Pulmonary artery endothelial cell (primary cell): ENCODE measurements at regions not wholly inside any gene's neighbourhood (a gene's known extent, or its start where the extent isn't known, plus 50 kb on each side); places are given as distances from the start of the nearest gene placed in this dataset.
"Not testable (repeated sequence)": the region's sequence is repeated elsewhere in the genome, so short reads cannot be mapped to it uniquely, and the experiment has no call there.

ENCODE experiments used
- DNase-seq: peaks from one replicate; pipeline ENCODE4 v3.0.0-alpha.2; 2011; ENCODE audit warnings: low read depth, low spot score

- DNase-seq, result peak; percentile 2
These were observed 187.7 kb downstream of the SATB1 start for GRCh38 chr3:18237251-18238005.

- no peak for DNase-seq
These were observed 188.4 kb downstream of the SATB1 start for GRCh38 chr3:18236726-18237125.

DNA sequence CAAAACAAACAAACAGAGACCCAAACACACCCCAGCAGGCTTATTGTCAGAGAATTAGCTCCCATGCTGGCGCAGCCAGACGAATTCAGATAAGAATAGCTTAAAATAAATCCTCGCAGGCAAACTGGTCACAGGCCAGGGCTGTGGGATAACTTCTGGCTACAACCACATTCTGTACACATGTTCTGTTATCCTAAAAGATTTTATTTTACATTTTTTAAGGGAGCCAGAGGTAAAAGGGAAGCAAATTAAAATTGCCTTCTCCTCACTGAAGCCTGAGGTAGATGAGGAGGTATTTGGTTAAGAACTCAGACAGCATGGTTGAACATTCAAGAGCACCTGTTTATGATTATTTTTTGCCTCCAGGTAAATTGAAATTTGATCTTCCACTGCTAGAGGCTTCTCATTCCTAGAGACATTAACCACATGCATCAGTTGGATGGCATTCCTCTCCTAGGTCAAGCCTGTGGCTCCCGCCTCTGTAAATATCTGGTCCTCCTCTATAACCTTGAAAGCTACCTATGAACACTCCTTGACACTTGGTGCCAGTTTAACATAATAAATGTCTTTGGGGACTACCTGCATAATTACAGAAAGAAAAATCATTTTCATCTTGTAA is 190.3 kb downstream of the SATB1 start:
- DNase-seq, result no peak

DNA sequence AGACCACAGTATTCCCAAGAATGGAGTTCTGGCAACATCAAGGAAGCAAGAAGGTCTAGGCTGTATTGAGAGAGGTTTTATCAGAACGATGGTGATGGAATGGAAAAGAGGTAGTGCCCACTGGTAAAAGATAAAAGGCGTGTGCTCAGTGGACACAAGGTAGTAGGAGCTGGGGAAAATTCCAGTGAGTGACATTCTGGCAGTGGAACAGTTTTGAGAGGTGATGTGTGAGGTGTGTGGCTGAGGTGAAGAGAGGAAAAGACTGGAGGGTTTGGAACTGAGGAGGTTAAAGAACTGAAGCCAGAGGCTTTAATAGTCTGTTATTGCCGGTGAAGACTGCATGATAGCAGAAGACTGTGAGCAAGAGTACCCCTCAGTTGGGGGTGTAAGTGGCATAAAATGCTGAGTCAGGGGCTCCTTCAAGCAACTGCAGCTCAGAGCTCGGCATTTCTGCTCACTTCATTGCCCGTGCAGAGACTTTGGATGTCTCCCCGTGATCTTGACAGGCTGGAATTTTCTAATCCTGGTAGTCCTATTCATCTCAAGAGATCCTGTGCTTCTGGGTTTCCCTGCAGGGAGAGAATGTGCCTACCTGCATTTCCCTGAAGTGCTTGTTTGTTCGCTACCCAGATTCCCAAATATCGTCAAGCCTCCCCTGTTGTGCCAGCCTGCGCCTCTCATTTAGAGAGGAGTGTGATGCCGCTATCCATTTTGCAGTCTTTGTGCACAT is 191.0 kb downstream of the SATB1 start:
- DNase-seq, result no peak

DNA sequence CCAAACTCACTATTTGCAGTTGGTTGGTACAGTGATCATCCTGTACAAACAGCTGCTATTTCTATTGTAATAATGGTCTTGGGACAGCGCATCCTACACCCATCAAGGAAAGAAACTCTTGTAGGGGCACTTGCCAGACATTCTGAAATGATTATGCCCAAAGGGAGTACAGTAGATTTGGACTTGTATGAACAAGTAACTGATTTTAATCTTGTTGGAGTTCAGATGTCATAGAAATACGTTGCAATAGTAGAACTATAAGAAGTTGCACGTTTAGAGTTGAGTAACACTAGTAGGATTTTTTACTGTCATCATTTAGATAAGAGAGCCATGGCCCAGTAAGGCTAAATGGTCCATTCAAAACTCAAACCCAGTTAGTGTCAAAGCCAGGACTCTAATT is 192.8 kb downstream of the SATB1 start:
- DNase-seq, result no peak

- no peak for DNase-seq
These were observed 197.1 kb downstream of the SATB1 start for GRCh38 chr3:18228060-18228459.

- DNase-seq, result no peak
These were observed 199.4 kb downstream of the SATB1 start for GRCh38 chr3:18225709-18226108.

DNA sequence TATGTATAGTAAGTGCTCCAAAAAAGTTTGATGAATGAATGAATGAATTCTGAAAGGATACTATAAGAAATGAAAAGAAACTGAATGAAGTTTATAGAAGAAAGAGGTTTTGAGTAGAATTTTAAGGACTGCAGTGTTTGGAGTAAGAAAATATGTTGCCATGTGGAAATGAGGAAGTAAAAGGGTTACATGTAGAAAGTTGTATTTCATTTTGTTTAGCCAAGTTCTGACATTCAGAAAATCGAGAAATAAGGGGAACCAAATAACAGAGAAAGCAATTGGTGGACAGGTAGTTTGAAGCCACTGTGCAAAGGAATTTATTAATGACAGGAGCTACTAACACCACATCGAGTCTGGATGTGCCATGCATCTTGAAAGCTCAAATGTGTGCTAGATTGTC is 200.7 kb downstream of the SATB1 start:
- DNase-seq, result no peak

DNA sequence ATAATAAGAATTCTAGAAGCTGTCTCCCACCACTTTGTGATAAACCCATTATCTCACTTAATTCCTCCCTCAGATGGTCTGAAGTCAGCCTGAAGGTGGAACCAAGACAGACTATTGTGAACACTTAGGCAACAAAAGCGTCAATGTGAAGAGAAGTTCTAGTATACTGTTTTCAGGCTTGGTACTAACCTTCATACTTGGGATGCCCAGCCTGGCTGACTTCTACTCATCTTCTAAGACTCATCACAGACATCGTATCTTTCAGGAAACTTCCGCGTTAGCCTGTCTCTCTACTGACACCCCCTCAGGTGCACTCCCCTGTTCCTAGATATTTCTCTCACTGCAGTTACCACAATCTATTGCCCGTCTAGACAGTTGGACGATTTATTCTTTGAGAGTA is 201.2 kb downstream of the SATB1 start:
- DNase-seq, result no peak

DNA sequence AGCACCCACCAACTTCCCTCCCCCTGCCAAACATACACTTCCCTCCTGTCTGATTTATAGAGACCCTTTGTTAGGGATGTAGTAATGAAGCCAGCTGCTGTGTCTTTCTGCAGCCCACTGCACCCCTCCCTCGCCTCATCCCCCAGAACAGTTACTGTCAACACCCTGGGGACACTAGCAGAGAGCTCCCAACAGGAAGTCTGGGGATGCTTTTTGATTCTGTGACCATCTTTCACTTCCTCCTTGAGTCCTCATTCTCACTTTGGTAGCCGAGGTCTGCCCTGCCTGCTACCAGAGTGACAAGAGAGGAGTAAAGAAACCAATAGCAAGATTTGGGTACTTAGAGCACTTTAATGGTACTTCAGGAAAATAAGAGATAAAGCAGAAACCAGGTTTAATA is 201.6 kb downstream of the SATB1 start:
- DNase-seq, result no peak

DNA sequence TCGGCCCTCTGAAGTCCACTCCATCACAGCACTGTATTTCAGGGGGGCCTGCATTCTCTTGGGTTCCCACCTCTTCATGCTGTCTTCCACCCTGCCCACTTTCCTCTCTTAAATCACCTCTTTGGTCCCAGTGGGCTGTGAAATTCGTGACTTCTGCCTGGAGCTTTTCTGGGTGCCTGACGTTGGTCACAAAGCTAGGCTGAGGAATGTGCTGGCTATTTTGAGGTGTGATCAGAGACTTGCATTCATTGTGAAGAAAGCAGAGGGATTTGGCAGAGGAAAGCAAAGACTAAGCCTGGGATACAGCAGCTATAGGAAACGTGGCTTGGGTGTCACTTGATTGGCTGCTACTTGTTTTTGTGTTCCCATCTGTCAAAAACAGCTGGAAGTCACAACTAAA is 202.5 kb downstream of the SATB1 start:
- no peak for DNase-seq

DNA sequence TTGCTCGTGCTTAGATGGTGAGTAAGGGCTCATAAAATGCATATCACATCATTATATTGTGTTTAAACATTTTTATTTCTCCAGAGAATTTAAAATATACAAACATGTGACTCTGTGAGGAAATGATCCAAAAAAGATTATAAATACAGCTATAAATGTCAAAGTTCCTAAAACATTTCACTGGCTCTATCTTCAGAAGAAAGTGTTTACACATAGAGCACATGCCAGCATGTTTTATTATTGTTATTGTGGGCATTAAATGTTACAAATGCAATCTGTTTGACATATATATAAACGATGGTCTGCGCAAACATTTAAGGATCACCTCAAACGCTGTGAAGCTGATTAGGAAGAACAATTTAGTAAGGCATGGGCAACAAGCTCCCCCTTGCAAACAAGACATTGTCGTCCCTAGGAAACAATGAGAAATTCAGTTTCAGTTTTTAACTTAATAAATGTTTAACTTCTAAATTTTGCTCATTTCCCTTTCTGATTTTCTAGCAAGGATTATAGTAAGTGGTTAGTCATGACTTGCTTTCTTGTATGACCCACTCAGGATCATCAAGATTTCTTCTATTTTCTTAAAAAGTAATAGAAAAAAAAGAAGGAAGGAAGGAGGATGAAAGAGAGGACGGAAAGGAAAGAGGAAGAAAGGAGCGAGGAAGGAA is 207.5 kb downstream of the SATB1 start:
- no peak for DNase-seq

GRCh38 chr3:18216996-18217395 is 208.1 kb downstream of the SATB1 start:
- DNase-seq, result no peak

DNA sequence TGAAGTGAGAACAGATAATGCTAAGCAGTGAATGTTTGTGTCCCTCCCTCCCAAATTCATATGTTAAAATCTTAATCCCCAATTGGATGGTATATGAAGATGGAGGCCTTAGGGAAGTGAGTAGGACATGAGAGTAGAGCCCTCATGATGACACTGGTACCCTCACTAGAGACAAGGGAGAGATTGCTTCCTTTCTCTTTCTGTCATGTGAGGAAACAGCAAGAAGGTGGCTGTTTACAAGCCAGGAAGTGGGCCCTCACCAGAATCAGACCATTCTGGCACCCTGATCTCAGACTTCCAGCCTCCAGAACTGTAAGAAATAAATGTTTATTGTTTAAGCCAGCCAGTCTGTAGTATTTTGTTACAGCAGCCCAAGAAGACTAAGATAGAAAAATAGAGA is 209.5 kb downstream of the SATB1 start:
- DNase-seq, result no peak

DNA sequence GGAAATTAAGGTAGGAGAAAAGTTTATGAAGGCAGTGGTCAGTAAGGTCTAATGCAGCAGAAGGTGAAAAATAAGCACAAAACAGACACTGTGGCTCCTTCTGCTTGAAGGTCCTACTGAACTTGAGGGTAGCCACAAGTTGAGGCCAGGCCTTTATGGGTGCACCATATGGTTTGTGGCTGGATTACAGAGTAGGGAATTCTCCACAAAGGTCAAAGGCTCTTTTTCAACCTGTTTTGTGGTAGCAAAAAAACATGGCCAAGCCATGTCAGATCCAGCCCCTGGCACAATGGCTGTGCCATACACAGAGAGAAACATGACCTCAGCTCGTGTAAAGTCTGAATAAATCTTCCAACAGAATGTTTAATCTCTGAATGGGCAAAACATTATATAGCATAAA is 214.0 kb downstream of the SATB1 start:
- no peak for DNase-seq

- no peak for DNase-seq
These were observed 216.3 kb downstream of the SATB1 start for GRCh38 chr3:18208856-18209255.

DNA sequence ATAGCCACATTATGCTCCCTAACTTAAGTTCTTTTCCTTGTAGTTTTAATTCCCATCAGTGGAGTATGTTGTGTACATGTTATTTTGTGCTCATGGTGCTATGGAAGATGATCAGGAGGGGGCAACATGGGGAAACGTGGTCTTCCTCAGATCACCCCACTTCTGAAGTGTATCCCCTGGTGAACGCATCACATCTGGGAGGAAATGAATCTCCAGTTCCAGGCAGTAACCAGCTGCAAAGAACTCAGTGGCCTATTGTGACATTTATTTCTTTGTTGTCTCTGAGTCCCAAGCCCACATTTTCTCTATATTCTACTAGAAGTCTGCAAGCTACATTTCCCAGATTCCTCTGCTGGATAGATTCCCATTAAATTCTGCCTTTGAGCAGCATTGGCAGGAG is 217.0 kb downstream of the SATB1 start:
- no peak for DNase-seq

GRCh38 chr3:18207226-18207625 is 217.9 kb downstream of the SATB1 start:
- no peak for DNase-seq

DNA sequence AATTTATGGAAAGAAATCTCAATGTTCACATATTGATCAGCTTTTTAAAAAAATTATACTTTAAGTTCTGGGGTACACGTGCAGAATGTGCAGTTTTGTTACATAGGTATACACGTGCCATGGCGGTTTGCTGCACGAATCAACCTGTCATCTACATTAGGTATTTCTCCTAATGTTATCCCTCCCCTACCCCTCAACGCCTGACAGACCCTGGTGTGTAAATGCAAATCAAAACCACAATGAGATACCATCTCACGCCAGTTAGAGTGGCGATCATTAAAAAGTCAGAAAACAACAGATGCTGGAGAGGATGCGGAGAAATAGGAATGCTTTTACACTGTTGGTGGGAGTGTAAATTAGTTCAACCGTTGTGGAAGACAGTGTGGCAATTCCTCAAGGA is 219.4 kb downstream of the SATB1 start:
- not testable (repeated sequence) for DNase-seq

DNA sequence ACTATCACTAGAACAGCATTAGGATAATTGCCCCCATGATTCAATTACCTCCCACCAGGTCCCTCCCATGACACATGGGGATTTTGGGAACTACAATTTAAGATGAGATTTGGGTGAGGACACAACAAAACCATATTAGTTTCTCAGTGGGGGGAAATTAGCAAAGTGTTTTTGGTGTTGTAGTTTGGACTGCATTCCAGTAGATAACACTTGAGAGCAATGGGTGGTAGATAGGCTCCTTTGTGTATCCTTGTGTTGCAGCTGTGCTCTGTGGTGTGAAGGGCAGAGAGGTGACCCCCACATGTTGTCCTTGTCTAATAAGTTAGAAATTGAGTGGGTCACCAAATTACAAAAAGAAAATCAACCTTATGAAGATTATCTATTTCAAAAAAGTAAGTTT is 223.8 kb downstream of the SATB1 start:
- DNase-seq, result no peak

DNA sequence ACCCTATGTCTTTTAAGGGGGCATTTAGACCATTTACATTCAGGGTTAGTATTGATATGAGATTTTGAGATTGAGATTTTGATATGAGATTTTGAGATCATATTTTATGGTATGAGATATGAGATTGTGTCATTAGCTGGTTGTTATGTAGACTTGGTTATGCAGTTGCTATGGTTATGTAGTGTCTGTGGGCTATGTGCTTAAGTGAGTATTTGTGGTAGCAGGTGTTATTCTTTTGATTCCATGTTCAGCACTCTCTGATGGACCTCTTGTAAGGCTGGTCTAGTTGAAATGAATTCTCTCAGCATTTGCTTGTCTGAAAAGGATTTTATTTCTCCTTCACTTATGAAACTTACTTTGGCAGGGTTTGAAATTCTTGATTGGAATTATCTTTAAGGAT is 225.4 kb downstream of the SATB1 start:
- no peak for DNase-seq

- no peak for DNase-seq
These were observed 229.3 kb downstream of the SATB1 start for GRCh38 chr3:18195836-18196235.
